GM12875 (cell line): ENCODE measurements at regions not wholly inside any gene's neighbourhood (a gene's known extent, or its start where the extent isn't known, plus 50 kb on each side); places are given as distances from the start of the nearest gene placed in this dataset.
"Not testable (repeated sequence)": the region's sequence is repeated elsewhere in the genome, so short reads cannot be mapped to it uniquely, and the experiment has no call there.

Experiments
- H3K4me3 ChIP-seq: one replicate; pipeline ENCODE4 v1.5.1; 2011; ENCODE audit warnings: low read depth, low read length, control low read depth
- TF ChIP-seq, protein P1 (sequence below): IDR thresholded peaks from 2 replicates; pipeline ENCODE4 v1.5.1; 2011; ENCODE audit warnings: low read depth, mild to moderate bottlenecking, control low read depth, inconsistent platforms, low read length, moderate library complexity, borderline replicate concordance; ENCODE audit not compliant: insufficient read depth

GRCh38 chr20:29419378-29419777 is 1838.1 kb upstream of the DEFB115 start:
- no peak overlapping the region for H3K4me3 ChIP-seq
- TF ChIP-seq, protein P1, sequence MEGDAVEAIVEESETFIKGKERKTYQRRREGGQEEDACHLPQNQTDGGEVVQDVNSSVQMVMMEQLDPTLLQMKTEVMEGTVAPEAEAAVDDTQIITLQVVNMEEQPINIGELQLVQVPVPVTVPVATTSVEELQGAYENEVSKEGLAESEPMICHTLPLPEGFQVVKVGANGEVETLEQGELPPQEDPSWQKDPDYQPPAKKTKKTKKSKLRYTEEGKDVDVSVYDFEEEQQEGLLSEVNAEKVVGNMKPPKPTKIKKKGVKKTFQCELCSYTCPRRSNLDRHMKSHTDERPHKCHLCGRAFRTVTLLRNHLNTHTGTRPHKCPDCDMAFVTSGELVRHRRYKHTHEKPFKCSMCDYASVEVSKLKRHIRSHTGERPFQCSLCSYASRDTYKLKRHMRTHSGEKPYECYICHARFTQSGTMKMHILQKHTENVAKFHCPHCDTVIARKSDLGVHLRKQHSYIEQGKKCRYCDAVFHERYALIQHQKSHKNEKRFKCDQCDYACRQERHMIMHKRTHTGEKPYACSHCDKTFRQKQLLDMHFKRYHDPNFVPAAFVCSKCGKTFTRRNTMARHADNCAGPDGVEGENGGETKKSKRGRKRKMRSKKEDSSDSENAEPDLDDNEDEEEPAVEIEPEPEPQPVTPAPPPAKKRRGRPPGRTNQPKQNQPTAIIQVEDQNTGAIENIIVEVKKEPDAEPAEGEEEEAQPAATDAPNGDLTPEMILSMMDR, result no peak

GRCh38 chr20:29427201-29428060 is 1830.0 kb upstream of the DEFB115 start:
- no peak overlapping the region for H3K4me3 ChIP-seq
- TF ChIP-seq, protein P1, result no peak

- no peak overlapping the region for H3K4me3 ChIP-seq
These were observed 1826.9 kb upstream of the DEFB115 start for GRCh38 chr20:29430531-29430930.

GRCh38 chr20:29440721-29441120 is 1816.7 kb upstream of the DEFB115 start:
- H3K4me3 ChIP-seq, result not testable (repeated sequence)

More at GRCh38 chr20:29430531-29430930, 1826.9 kb upstream of the DEFB115 start:
- TF ChIP-seq, protein P1, result no peak

DNA sequence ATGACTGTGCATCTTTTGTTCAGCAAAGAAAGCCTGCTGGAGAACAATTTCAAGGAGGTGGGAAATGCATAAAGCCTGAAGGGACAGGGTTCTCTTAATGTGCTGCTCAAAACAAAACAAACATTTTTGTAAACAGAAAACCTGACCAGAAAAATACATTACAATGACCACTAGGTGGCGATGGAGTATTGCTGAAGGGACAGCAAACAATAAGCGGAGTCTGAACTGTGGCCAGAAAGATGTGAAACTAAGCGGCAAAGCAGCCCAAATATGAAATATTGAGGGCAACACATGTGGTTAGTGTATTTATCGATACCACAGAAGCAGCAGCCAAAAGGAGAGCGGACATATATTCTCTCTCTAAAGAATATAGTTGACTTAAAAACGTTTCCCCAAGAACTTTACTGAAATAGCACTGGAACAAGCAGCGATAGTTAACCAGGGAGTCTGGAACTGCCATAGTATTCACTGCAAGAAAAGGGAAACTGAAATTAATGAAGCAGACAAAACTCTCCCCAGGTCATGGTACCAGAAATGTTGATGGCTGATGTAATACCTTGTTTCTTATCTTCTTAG is 1814.2 kb upstream of the DEFB115 start:
- H3K4me3 ChIP-seq, result not testable (repeated sequence)
- TF ChIP-seq, protein P1, result peak; percentile 47; the same call in 1 of the 2 replicates

DNA sequence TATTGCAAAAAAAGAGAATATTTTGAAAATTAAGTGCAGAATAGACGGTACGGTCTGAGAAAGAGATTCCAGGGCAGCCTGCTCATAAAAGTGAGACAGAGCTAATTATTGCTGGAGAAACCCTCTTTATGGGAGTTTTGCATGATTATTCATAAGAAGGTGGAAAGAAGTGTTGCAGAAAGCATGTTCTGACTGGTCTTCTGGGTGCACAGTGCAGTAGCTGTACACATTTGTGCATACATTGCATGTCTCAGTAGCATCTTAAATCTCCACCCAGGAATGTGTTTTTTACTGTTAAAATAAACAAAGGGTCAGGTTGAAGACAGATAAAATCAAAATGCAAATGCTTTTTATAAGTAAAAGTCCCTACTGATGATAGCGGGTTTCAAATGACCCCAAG is 1813.6 kb upstream of the DEFB115 start:
- TF ChIP-seq, protein P1, result no peak

DNA sequence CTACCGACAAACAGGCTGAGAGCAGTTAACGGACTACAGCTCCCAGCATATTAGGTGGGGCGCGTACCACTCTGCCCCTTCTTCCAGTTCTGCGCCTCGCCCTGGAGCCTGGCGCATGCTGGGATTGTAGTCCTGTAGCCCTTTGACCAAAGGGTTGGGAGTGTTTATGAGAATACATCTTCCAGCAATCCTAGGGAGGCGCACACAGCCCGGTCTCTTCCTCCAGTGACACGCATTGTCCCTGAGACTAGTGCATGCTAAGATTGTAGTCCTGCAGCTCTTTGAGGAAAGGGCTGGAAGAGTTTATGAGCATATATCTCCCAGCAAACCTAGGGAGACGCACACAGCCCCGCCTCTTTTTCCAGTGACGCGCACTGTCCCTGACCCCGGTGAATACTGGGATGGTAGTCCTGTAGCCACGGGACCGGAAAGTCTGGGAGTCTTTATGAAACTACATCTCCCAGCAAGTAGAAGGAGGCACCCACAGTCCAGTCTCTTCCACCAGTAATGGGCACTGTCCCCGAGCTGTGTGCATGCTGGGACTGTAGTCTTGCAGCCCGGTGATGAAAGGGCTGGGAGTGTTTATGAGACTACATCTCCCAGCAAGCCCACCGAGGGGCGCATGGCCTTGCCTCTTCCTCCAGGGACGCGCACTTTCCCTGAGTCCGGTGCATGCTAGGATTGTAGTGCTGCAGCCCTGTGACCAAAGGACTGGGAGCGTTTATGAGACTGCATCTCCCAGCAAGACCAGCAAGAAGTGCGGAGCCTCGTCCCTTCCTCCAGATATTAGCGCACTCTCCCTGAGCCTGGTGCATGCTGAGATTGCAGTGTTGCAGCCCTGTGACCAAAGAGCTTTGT is 1812.2 kb upstream of the DEFB115 start:
- not testable (repeated sequence) for H3K4me3 ChIP-seq

More for the DNA sequence above, 1813.6 kb upstream of the DEFB115 start:
- no peak overlapping the region for H3K4me3 ChIP-seq

DNA sequence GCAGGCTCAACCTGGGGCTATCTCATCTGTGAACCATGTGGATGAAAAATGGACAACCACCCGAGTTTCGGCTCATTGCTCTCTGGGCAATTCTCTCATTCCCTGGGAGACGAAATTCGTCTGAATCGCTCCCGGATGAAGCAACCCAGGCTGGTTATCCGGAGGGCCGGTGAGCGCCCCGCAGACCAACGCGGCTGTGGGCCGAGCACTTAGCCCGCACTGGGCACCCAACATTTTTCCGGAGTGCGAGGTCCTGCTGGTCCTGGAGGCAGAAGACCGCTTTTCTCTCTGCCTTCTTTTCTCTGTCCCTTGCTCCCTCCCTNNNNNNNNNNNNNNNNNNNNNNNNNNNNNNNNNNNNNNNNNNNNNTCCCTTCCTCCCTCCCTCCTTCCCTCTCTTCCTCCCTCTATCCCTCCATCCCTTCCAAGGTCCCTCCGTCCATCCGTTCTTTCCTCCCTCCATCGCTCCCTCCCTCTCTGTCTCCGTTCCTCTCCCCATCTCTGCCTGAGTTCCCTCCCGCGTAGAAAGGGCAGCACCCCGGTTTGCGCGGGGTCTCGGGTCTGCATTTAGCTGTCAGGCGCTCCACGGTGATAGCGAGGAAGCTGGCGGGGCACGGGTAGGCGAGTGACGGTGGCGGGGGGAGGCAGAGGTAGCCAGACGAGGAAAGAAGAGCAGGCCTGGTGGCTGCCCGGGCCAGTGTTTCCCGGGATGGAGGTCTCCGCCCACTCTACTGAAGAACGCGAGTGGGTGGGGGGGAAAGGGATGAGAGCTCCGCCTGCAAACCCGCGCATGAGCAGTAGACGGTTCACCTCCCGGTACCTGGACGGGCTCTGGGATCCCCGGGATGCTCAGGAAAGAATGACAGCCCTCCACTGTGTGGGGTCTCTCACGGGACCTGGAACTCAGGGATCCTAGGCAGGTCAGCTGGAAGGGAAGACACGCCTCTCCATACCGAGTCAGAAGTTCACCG is 1809.7 kb upstream of the DEFB115 start:
- not testable (repeated sequence) for H3K4me3 ChIP-seq
